HCT116 (cell line): ENCODE measurements at regions not wholly inside any gene's neighbourhood (a gene's known extent, or its start where the extent isn't known, plus 50 kb on each side); places are given as distances from the start of the nearest gene placed in this dataset.

Source experiments
- ATAC-seq: fragments of 200-7000 bp; cut with Tn5 transposase; 2 replicates; pipeline ENCODE4 v1.9.1; 2020; ENCODE audit warnings: mild to moderate bottlenecking, moderate library complexity
- BruUV-seq: library from RNA; stranded (reverse); fragments of 400-500 nt; replicated peaks from 2 replicates; lab custom pipeline; 2021; lab: Mats Ljungman, UMichigan
- CTCF ChIA-PET: fragments of 300-600 bp; sonication (Branson Sonifier 250); formaldehyde crosslinking; loops from one replicate; lab custom pipeline; 2021; ENCODE audit warnings: antibody characterized with exemption; lab: Charles Lee
- POLR2A ChIA-PET: fragments of 300-600, 350-600 bp; sonication (Branson Sonifier 250); formaldehyde crosslinking; loops from one replicate; lab custom pipeline; 2021; ENCODE audit warnings: antibody characterized with exemption; lab: Charles Lee
- RAD21 ChIA-PET, 2 experiments: fragments of 300-600 bp; sonication (Branson Sonifier 250); formaldehyde crosslinking; loops; one replicate each; lab custom pipeline; 2023; ENCODE audit warnings: low total read pairs in 2 of 2; ENCODE audit not compliant: uncharacterized antibody in 2 of 2, unreplicated experiment in 2 of 2, low non-redundant PET in 1 of 2; lab: Charles Lee
- DNase-seq: peaks from one replicate; pipeline ENCODE4 v3.0.0-alpha.2; 2010; ENCODE audit warnings: low read depth, low spot score
- H2AFZ ChIP-seq: fragments of 200-600 bp; shearing (Covaris generic), sonication (generic); 2 replicates; pipeline ENCODE4 v1.6.1; 2017; ENCODE audit warnings: low read depth, mixed run types, mixed read lengths, antibody characterized with exemption, low read length; ENCODE audit not compliant: poor library complexity, severe bottlenecking
- H3K27ac ChIP-seq: 2 replicates; pipeline ENCODE4 v1.5.1; 2012; ENCODE audit warnings: low read depth, low read length
- H3K27me3 ChIP-seq: fragments of 200-600 bp; sonication (generic); 2 replicates; pipeline ENCODE4 v1.6.1; 2016; ENCODE audit warnings: mixed run types, low read length, mixed read lengths; ENCODE audit not compliant: insufficient read depth
- H3K36me3 ChIP-seq, 2 experiments: fragments of 200-500 bp in 1 of 2; fragments of 200-600 bp in 1 of 2; sonication (Bioruptor generic) in 1 of 2; sonication (generic) in 1 of 2; 2 replicates each; pipeline versions ENCODE4 v1.5.1 to v1.6.1; 2014 to 2016; ENCODE audit warnings: low read length in 2 of 2, inconsistent platforms in 1 of 2, mixed read lengths in 1 of 2, mixed run types in 1 of 2; ENCODE audit not compliant: insufficient read depth in 2 of 2, control insufficient read depth in 1 of 2
- H3K4me1 ChIP-seq, 2 experiments: fragments of 200-600 bp in 1 of 2; sonication (generic) in 1 of 2; 2 replicates each; pipeline versions ENCODE4 v1.5.1 to v1.6.1; 2012 to 2017; ENCODE audit warnings: low read length in 2 of 2, inconsistent platforms in 1 of 2, mild to moderate bottlenecking in 1 of 2, mixed read lengths in 1 of 2, mixed run types in 1 of 2, moderate library complexity in 1 of 2; ENCODE audit not compliant: insufficient read depth in 2 of 2, control insufficient read depth in 1 of 2
- H3K4me2 ChIP-seq: fragments of 200-600 bp; sonication (generic); 2 replicates; pipeline ENCODE4 v1.6.1; 2017; ENCODE audit warnings: mixed run types, low read length, mixed read lengths
- H3K4me3 ChIP-seq, 2 experiments: fragments of 200-600 bp in 1 of 2; sonication (generic) in 1 of 2; replicated peaks in 1 of 2; 2 replicates each; pipeline ENCODE4 v1.5.1; 2011 to 2016; ENCODE audit warnings: low read length in 2 of 2, control low read depth in 1 of 2, low read depth in 1 of 2, mild to moderate bottlenecking in 1 of 2, mixed read lengths in 1 of 2, mixed run types in 1 of 2
- H3K79me2 ChIP-seq: fragments of 200-600 bp; sonication (generic); 2 replicates; pipeline ENCODE4 v1.6.1; 2017; ENCODE audit warnings: mild to moderate bottlenecking, mixed run types, low read length, moderate library complexity, mixed read lengths; ENCODE audit not compliant: insufficient read depth
- H3K9ac ChIP-seq: fragments of 200-600 bp; sonication (generic); 2 replicates; pipeline ENCODE4 v1.6.1; 2016; ENCODE audit warnings: low read length, mixed read lengths
- H3K9me2 ChIP-seq: fragments of 200-600 bp; sonication (generic), shearing (Covaris generic); 2 replicates; pipeline ENCODE4 v1.6.1; 2017; ENCODE audit warnings: mixed run types, mild to moderate bottlenecking, moderate library complexity; ENCODE audit not compliant: insufficient read depth
- H3K9me3 ChIP-seq, 2 experiments: fragments of 200-500 bp in 1 of 2; fragments of 200-600 bp in 1 of 2; sonication (Bioruptor generic) in 1 of 2; sonication (generic) in 1 of 2; 2 replicates each; pipeline ENCODE4 v1.6.1; 2014 to 2017; ENCODE audit warnings: low read length in 2 of 2, mixed read lengths in 2 of 2, inconsistent platforms in 1 of 2, low read depth in 1 of 2, mild to moderate bottlenecking in 1 of 2, mixed run types in 1 of 2, moderate library complexity in 1 of 2; ENCODE audit not compliant: control insufficient read depth in 1 of 2, insufficient read depth in 1 of 2
- H4K20me1 ChIP-seq: fragments of 200-600 bp; sonication (generic), shearing (Covaris generic); 2 replicates; pipeline ENCODE4 v1.6.1; 2017; ENCODE audit warnings: mixed run types, mild to moderate bottlenecking, moderate library complexity; ENCODE audit not compliant: insufficient read depth
- CBX3 ChIP-seq: IDR thresholded peaks from 2 replicates; pipeline ENCODE4 v1.6.1; 2012; ENCODE audit warnings: low read depth
- EGR1 ChIP-seq: IDR thresholded peaks from 2 replicates; pipeline ENCODE4 v1.6.1; 2012; ENCODE audit warnings: low read depth
- EZH2 ChIP-seq: fragments of 200-600 bp; sonication (generic); IDR thresholded peaks from 2 replicates; pipeline ENCODE4 v1.6.1; 2017; ENCODE audit warnings: antibody characterized with exemption, mixed run types
- MAX ChIP-seq: IDR thresholded peaks from 2 replicates; pipeline ENCODE4 v1.6.1; 2012
- YY1 ChIP-seq: IDR thresholded peaks from 2 replicates; pipeline ENCODE4 v1.6.1; 2011; ENCODE audit warnings: low read length, low read depth, moderate library complexity, mild to moderate bottlenecking; ENCODE audit not compliant: insufficient replicate concordance; ENCODE audit errors: extremely low read depth
- ZBTB33 ChIP-seq: IDR thresholded peaks from 2 replicates; pipeline ENCODE4 v1.6.1; 2011; ENCODE audit warnings: mild to moderate bottlenecking, low read length, moderate library complexity; ENCODE audit not compliant: insufficient replicate concordance; ENCODE audit errors: extremely low read depth
- ZNF274 ChIP-seq: fragments of 200-500 bp; sonication (Bioruptor generic); IDR thresholded peaks from 2 replicates; pipeline ENCODE4 v1.6.1; 2014; ENCODE audit warnings: mild to moderate bottlenecking, low read depth, low read length, inconsistent platforms
- intact Hi-C: fragments of 100-400 bp; cut with micrococcal nuclease; formaldehyde crosslinking; loops from 2 replicates; pipeline ENCODE4 v1.10.0; 2022

GRCh38 chr6:4460586-4461475 lies 315.4 kb upstream of the CDYL start:
- no peak overlapping the region for H3K9ac ChIP-seq
- no peaks in the 10 kb centered on the region for H3K9me3 ChIP-seq
- ChIA-PET CTCF (no interaction called here), RAD21 (no interaction called here), POLR2A (no interaction called here)
- intact Hi-C loops, result loop anchor here (10.0 kb wide), 1 partner anchor 474 kb away; no protein-coding TSS in a partner anchor
- no peak overlapping the region for H2AFZ ChIP-seq
- no peaks in the 10 kb centered on the region for H3K27me3 ChIP-seq
- H3K27ac ChIP-seq, result no peak overlapping the region
- peaks cover 0 to 5% of the 10 kb centered on the region in 2 experiments; a peak in 1 of 4 replicates for H3K4me1 ChIP-seq
- TF ChIP-seq ZBTB33, result no peak
- TF ChIP-seq MAX, result no peak
- TF ChIP-seq EZH2, result no peak
- TF ChIP-seq EGR1, result no peak
- no peak for ATAC-seq
- no peaks in the 10 kb centered on the region for H3K79me2 ChIP-seq
- DNase-seq, result no peak
- H3K9me2 ChIP-seq, result no peaks in the 10 kb centered on the region
- no TSS peak for BruUV-seq
- no peak overlapping the region for H3K4me2 ChIP-seq
- no peak overlapping the region for H3K4me3 ChIP-seq
- H3K36me3 ChIP-seq, result no peaks in the 10 kb centered on the region
- no peaks in the 10 kb centered on the region for H4K20me1 ChIP-seq

- RAD21 ChIA-PET, result no interaction called here
- CTCF ChIA-PET, result no interaction called here
- H2AFZ ChIP-seq, result no peak overlapping the region
Observed at GRCh38 chr6:4459996-4460395, 316.2 kb upstream of the CDYL start.

More at GRCh38 chr6:4459996-4460395, 316.2 kb upstream of the CDYL start:
- Histone ChIP-seq H3K4me2 (no peak overlapping the region), H3K9me2 (no peaks in the 10 kb centered on the region), H3K27me3 (no peaks in the 10 kb centered on the region), H3K27ac (no peak overlapping the region), H3K4me3 (no peak overlapping the region), H3K4me1 (peaks cover 0 to 5% of the 10 kb centered on the region in 2 experiments; a peak in 1 of 4 replicates), H3K9ac (no peak overlapping the region), H4K20me1 (no peaks in the 10 kb centered on the region), H3K79me2 (no peaks in the 10 kb centered on the region), H3K9me3 (no peaks in the 10 kb centered on the region), H3K36me3 (no peaks in the 10 kb centered on the region)
- ATAC-seq (no peak), DNase-seq (no peak)
- TF ChIP-seq YY1 (no peak), CBX3 (no peak), ZNF274 (no peak)
- POLR2A ChIA-PET, result interaction anchor here (0.6 kb wide), 1 partner anchor 9 kb away, joined by 3 read pairs; no protein-coding TSS in a partner anchor
- BruUV-seq, result no TSS peak
- intact Hi-C loops, result loop anchor here (10.0 kb wide), 1 partner anchor 475 kb away; no protein-coding TSS in a partner anchor
